ENCODE measurements at regions not wholly inside any gene's neighbourhood (a gene's known extent, or its start where the extent isn't known, plus 50 kb on each side); places are given as distances from the start of the nearest gene placed in this dataset.

- Histone ChIP-seq H3K9me3 (ENCODE audit: control insufficient read depth in 4 of 4, insufficient read depth in 3 of 4, low read length in 3 of 4) (peaks cover 0 to 2% (median 0%) of the 10 kb centered on the region in 4 donors), H3K27ac (ENCODE audit: low read depth in 1 of 2, low read length in 1 of 2) (no peak overlapping the region), H3K27me3 (ENCODE audit: control insufficient read depth in 3 of 3, insufficient read depth in 3 of 3, low read length in 2 of 3) (no peaks in the 10 kb centered on the region), H3K4me1 (ENCODE audit: control insufficient read depth in 5 of 5, insufficient read depth in 5 of 5, low read length in 5 of 5) (no peaks in the 10 kb centered on the region), H3K9ac (ENCODE audit: insufficient read depth in 1 of 2, low read length in 2 of 2) (no peak overlapping the region), H3K36me3 (ENCODE audit: control insufficient read depth in 4 of 4, insufficient read depth in 4 of 4, low read length in 4 of 4) (no peaks in the 10 kb centered on the region), H3K4me3 (no peak overlapping the region)
- DNase-seq = peak in 1 of 3 donors; percentile 6
- 31 to 37% methylated on average over 1 of the region's 1 CpG for WGBS, 2 donors
- no peak for TF ChIP-seq CTCF (IDR thresholded peaks at IDR 0.05; ENCODE audit: control extremely low read depth, extremely low read depth)
- no peak for ATAC-seq (ENCODE audit: insufficient read depth, low FRiP score)
These were observed 77.3 kb upstream of the NEK7 start for GRCh38 chr1:198079432-198079951.

GRCh38 chr1:198082576-198082975, 74.2 kb upstream of the NEK7 start:
- Histone ChIP-seq H3K27ac (ENCODE audit: low read depth in 1 of 2, low read length in 1 of 2) (no peak overlapping the region), H3K4me3 (no peak overlapping the region), H3K36me3 (ENCODE audit: control insufficient read depth in 4 of 4, insufficient read depth in 4 of 4, low read length in 4 of 4) (no peaks in the 10 kb centered on the region), H3K9ac (ENCODE audit: insufficient read depth in 1 of 2, low read length in 2 of 2) (no peak overlapping the region), H3K4me1 (ENCODE audit: control insufficient read depth in 5 of 5, insufficient read depth in 5 of 5, low read length in 5 of 5) (no peaks in the 10 kb centered on the region), H3K27me3 (ENCODE audit: control insufficient read depth in 3 of 3, insufficient read depth in 3 of 3, low read length in 2 of 3) (no peaks in the 10 kb centered on the region), H3K9me3 (ENCODE audit: control insufficient read depth in 4 of 4, insufficient read depth in 3 of 4, low read length in 3 of 4) (peaks cover 0 to 2% (median 0%) of the 10 kb centered on the region in 4 donors)
- ATAC-seq (ENCODE audit: insufficient read depth, low FRiP score) (no peak), DNase-seq (no peak)
- no peak for TF ChIP-seq CTCF (IDR thresholded peaks at IDR 0.05; ENCODE audit: control extremely low read depth, extremely low read depth)
- 85 to 87% methylated on average over 3 of the region's 3 CpGs for WGBS, 2 donors

- 94% methylated on average over 2 of the region's 2 CpGs for WGBS, 2 donors
- Histone ChIP-seq H3K4me3 (no peak overlapping the region), H3K27me3 (ENCODE audit: control insufficient read depth in 3 of 3, insufficient read depth in 3 of 3, low read length in 2 of 3) (no peaks in the 10 kb centered on the region), H3K4me1 (ENCODE audit: control insufficient read depth in 5 of 5, insufficient read depth in 5 of 5, low read length in 5 of 5) (no peaks in the 10 kb centered on the region), H3K36me3 (ENCODE audit: control insufficient read depth in 4 of 4, insufficient read depth in 4 of 4, low read length in 4 of 4) (no peaks in the 10 kb centered on the region), H3K9me3 (ENCODE audit: control insufficient read depth in 4 of 4, insufficient read depth in 3 of 4, low read length in 3 of 4) (peaks cover 0 to 1% (median 0%) of the 10 kb centered on the region in 4 donors), H3K9ac (ENCODE audit: insufficient read depth in 1 of 2, low read length in 2 of 2) (no peak overlapping the region), H3K27ac (ENCODE audit: low read depth in 1 of 2, low read length in 1 of 2) (no peak overlapping the region)
- TF ChIP-seq CTCF (IDR thresholded peaks at IDR 0.05; ENCODE audit: control extremely low read depth, extremely low read depth) = no peak
- no peak for DNase-seq
- ATAC-seq (ENCODE audit: insufficient read depth, low FRiP score) = no peak
These were observed 73.2 kb upstream of the NEK7 start for GRCh38 chr1:198083549-198083948.
